HepG2 (cell line): ENCODE measurements at regions not wholly inside any gene's neighbourhood (a gene's known extent, or its start where the extent isn't known, plus 50 kb on each side); places are given as distances from the start of the nearest gene placed in this dataset.

ENCODE experiments used
- ARID3A ChIP-seq: IDR thresholded peaks from 2 replicates; pipeline ENCODE4 v1.6.1; 2012; ENCODE audit warnings: low read depth, low read length, improper control_type of control experiment
- CEBPB ChIP-seq: IDR thresholded peaks from 2 replicates; pipeline ENCODE4 v1.6.1; 2011; ENCODE audit warnings: low read depth, low read length, improper control_type of control experiment, borderline replicate concordance
- GLMP ChIP-seq: sonication (generic); formaldehyde crosslinking; IDR thresholded peaks from 2 replicates; pipeline ENCODE4 v1.9.0; 2021; ENCODE audit warnings: missing genetic modification reagents, mild to moderate bottlenecking, borderline replicate concordance
- HNRNPUL1 ChIP-seq: fragments of 200-400 bp; formaldehyde crosslinking; IDR thresholded peaks from 2 replicates; pipeline ENCODE4 v1.6.1; 2017; ENCODE audit warnings: low read depth, mild to moderate bottlenecking, low read length, moderate library complexity
- MAFG ChIP-seq: sonication (generic); formaldehyde crosslinking; IDR thresholded peaks from 2 replicates; pipeline ENCODE4 v1.5.1; 2020; ENCODE audit warnings: mild to moderate bottlenecking, missing genetic modification reagents
- MIER3 ChIP-seq: IDR thresholded peaks from 2 replicates; pipeline ENCODE4 v1.6.1; 2016; ENCODE audit warnings: missing compliant biosample characterization, borderline replicate concordance
- MYNN ChIP-seq: sonication (generic); formaldehyde crosslinking; IDR thresholded peaks from 2 replicates; pipeline ENCODE4 v1.4.0; 2020; ENCODE audit warnings: mild to moderate bottlenecking, low read depth, missing genetic modification reagents
- NFRKB ChIP-seq: fragments of 450-650 bp; IDR thresholded peaks from 2 replicates; pipeline ENCODE4 v1.6.1; 2017
- NR2F2 ChIP-seq: IDR thresholded peaks from 2 replicates; pipeline ENCODE4 v1.6.1; 2012; ENCODE audit warnings: low read depth, inconsistent platforms, borderline replicate concordance
- POGZ ChIP-seq: sonication (generic); formaldehyde crosslinking; IDR thresholded peaks from 2 replicates; pipeline ENCODE4 v1.4.0; 2020; ENCODE audit warnings: mild to moderate bottlenecking, missing genetic modification reagents
- POLR2G ChIP-seq: fragments of 200-400 bp; formaldehyde crosslinking; IDR thresholded peaks from 2 replicates; pipeline ENCODE4 v1.6.1; 2018; ENCODE audit warnings: mild to moderate bottlenecking, low read depth, low read length, moderate library complexity
- TEAD3 ChIP-seq: optimal IDR thresholded peaks from 2 replicates; pipeline ENCODE3; 2016; ENCODE audit warnings: borderline replicate concordance
- TEF ChIP-seq: sonication (generic); formaldehyde crosslinking; IDR thresholded peaks from 2 replicates; pipeline ENCODE4 v1.5.0; 2020; ENCODE audit warnings: missing genetic modification reagents
- ZBTB38 ChIP-seq: sonication (generic); formaldehyde crosslinking; IDR thresholded peaks from 2 replicates; pipeline ENCODE4 v1.5.1; 2020; ENCODE audit warnings: mild to moderate bottlenecking, missing genetic modification reagents
- ZGPAT ChIP-seq: IDR thresholded peaks from 2 replicates; pipeline ENCODE4 v1.6.1; 2016; ENCODE audit warnings: mild to moderate bottlenecking
- ZHX1 ChIP-seq: sonication (generic); formaldehyde crosslinking; IDR thresholded peaks from 2 replicates; pipeline ENCODE4 v1.8.1; 2022; ENCODE audit warnings: low read depth, mild to moderate bottlenecking, missing genetic modification reagents
- ZNF180 ChIP-seq: sonication (generic); formaldehyde crosslinking; IDR thresholded peaks from 2 replicates; pipeline ENCODE4 v1.4.0; 2020; ENCODE audit warnings: low read depth, missing genetic modification reagents, borderline replicate concordance
- ZNF20 ChIP-seq: sonication (generic); formaldehyde crosslinking; IDR thresholded peaks from 2 replicates; pipeline ENCODE4 v1.4.0; 2020; ENCODE audit warnings: mild to moderate bottlenecking, moderate library complexity, missing genetic modification reagents
- ZNF256 ChIP-seq: sonication (generic); formaldehyde crosslinking; conservative IDR thresholded peaks from 2 replicates; pipeline ENCODE4 v1.4.0; 2020; ENCODE audit warnings: missing genetic modification reagents
- ZNF326 ChIP-seq: sonication (generic); formaldehyde crosslinking; IDR thresholded peaks from 2 replicates; pipeline ENCODE4 v1.4.0; 2020; ENCODE audit warnings: missing genetic modification reagents, borderline replicate concordance
- ZNF337 ChIP-seq: sonication (generic); formaldehyde crosslinking; IDR thresholded peaks from 2 replicates; pipeline ENCODE4 v1.5.1; 2020; ENCODE audit warnings: missing genetic modification reagents, low read depth, mild to moderate bottlenecking, borderline replicate concordance
- ZNF34 ChIP-seq: sonication (generic); formaldehyde crosslinking; IDR thresholded peaks from 2 replicates; pipeline ENCODE4 v1.4.0; 2020; ENCODE audit warnings: mild to moderate bottlenecking, missing genetic modification reagents, borderline replicate concordance
- ZNF563 ChIP-seq: sonication (generic); formaldehyde crosslinking; IDR thresholded peaks from 2 replicates; pipeline ENCODE4 v1.8.0; 2022; ENCODE audit warnings: mild to moderate bottlenecking, moderate library complexity, missing genetic modification reagents
- ZNF564 ChIP-seq: sonication (generic); formaldehyde crosslinking; IDR thresholded peaks from 2 replicates; pipeline ENCODE4 v1.8.1; 2023; ENCODE audit warnings: mild to moderate bottlenecking, missing genetic modification reagents
- ZNF747 ChIP-seq: sonication (generic); formaldehyde crosslinking; IDR thresholded peaks from 2 replicates; pipeline ENCODE4 v1.8.1; 2023; ENCODE audit warnings: missing genetic modification reagents, mild to moderate bottlenecking, borderline replicate concordance

GRCh38 chr4:123546573-123547060 is 150.0 kb downstream of the SPRY1 start (continued):
- TF ChIP-seq HNRNPUL1, result no peak
- no peak for TF ChIP-seq MIER3 (CRISPR knock-in tag)
- no peak for TF ChIP-seq NFRKB
- TF ChIP-seq POGZ (CRISPR knock-in tag), result no peak
- no peak for TF ChIP-seq TEAD3 (CRISPR knock-in tag)
- no peak for TF ChIP-seq MYNN
- no peak for TF ChIP-seq NR2F2
- TF ChIP-seq ZNF20 (CRISPR knock-in tag), result no peak
- no peak for TF ChIP-seq ZNF326 (CRISPR knock-in tag)
- no peak for TF ChIP-seq ZNF563 (CRISPR knock-in tag)
- no peak for TF ChIP-seq TEF (CRISPR knock-in tag)
- TF ChIP-seq ZNF337 (CRISPR knock-in tag), result no peak
- TF ChIP-seq POLR2G, result no peak
- no peak for TF ChIP-seq ARID3A
- TF ChIP-seq ZNF180 (CRISPR knock-in tag), result no peak
- no peak for TF ChIP-seq ZNF256 (CRISPR knock-in tag)
- 0 out of 2 replicates have a peak, but pooled peaks have one; percentile 20 for TF ChIP-seq ZBTB38
- TF ChIP-seq ZNF564 (CRISPR knock-in tag), result no peak
- no peak for TF ChIP-seq ZNF34 (CRISPR knock-in tag)
- peak; percentile 72; the same call in 1 of the 2 replicates for TF ChIP-seq CEBPB
- no peak for TF ChIP-seq GLMP (CRISPR knock-in tag)
- TF ChIP-seq ZHX1 (CRISPR knock-in tag), result no peak
- no peak for TF ChIP-seq MAFG (CRISPR knock-in tag)
- no peak for TF ChIP-seq ZNF747 (CRISPR knock-in tag)
- 0 out of 2 replicates have a peak, but pooled peaks have one; percentile 23 for TF ChIP-seq ZGPAT (CRISPR knock-in tag)
